ENCODE measurements at regions not wholly inside any gene's neighbourhood (a gene's known extent, or its start where the extent isn't known, plus 50 kb on each side); places are given as distances from the start of the nearest gene placed in this dataset.

- no peak for TF ChIP-seq POLR2AphosphoS5 (IDR thresholded peaks at IDR 0.05; ENCODE audit: low read depth)
- TF ChIP-seq GABPA (IDR thresholded peaks at IDR 0.05; ENCODE audit: low read depth), result no peak
- TF ChIP-seq, protein P1, sequence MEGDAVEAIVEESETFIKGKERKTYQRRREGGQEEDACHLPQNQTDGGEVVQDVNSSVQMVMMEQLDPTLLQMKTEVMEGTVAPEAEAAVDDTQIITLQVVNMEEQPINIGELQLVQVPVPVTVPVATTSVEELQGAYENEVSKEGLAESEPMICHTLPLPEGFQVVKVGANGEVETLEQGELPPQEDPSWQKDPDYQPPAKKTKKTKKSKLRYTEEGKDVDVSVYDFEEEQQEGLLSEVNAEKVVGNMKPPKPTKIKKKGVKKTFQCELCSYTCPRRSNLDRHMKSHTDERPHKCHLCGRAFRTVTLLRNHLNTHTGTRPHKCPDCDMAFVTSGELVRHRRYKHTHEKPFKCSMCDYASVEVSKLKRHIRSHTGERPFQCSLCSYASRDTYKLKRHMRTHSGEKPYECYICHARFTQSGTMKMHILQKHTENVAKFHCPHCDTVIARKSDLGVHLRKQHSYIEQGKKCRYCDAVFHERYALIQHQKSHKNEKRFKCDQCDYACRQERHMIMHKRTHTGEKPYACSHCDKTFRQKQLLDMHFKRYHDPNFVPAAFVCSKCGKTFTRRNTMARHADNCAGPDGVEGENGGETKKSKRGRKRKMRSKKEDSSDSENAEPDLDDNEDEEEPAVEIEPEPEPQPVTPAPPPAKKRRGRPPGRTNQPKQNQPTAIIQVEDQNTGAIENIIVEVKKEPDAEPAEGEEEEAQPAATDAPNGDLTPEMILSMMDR (IDR thresholded peaks at IDR 0.05; ENCODE audit: insufficient read depth, low read length), result no peak
- no peak for TF ChIP-seq SPI1 (IDR thresholded peaks at IDR 0.05; ENCODE audit: borderline replicate concordance, low read depth)
- TF ChIP-seq, protein P2, sequence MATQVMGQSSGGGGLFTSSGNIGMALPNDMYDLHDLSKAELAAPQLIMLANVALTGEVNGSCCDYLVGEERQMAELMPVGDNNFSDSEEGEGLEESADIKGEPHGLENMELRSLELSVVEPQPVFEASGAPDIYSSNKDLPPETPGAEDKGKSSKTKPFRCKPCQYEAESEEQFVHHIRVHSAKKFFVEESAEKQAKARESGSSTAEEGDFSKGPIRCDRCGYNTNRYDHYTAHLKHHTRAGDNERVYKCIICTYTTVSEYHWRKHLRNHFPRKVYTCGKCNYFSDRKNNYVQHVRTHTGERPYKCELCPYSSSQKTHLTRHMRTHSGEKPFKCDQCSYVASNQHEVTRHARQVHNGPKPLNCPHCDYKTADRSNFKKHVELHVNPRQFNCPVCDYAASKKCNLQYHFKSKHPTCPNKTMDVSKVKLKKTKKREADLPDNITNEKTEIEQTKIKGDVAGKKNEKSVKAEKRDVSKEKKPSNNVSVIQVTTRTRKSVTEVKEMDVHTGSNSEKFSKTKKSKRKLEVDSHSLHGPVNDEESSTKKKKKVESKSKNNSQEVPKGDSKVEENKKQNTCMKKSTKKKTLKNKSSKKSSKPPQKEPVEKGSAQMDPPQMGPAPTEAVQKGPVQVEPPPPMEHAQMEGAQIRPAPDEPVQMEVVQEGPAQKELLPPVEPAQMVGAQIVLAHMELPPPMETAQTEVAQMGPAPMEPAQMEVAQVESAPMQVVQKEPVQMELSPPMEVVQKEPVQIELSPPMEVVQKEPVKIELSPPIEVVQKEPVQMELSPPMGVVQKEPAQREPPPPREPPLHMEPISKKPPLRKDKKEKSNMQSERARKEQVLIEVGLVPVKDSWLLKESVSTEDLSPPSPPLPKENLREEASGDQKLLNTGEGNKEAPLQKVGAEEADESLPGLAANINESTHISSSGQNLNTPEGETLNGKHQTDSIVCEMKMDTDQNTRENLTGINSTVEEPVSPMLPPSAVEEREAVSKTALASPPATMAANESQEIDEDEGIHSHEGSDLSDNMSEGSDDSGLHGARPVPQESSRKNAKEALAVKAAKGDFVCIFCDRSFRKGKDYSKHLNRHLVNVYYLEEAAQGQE (IDR thresholded peaks at IDR 0.05; ENCODE audit: insufficient replicate concordance, low read depth), result no peak
- Histone ChIP-seq H3K27ac (replicated peaks) (no peak overlapping the region), H3K4me3 (replicated peaks; ENCODE audit: insufficient read depth, low read length) (no peak overlapping the region), H3K27me3 (ENCODE audit: insufficient read depth, poor library complexity, severe bottlenecking) (no peaks in the 10 kb centered on the region)
- no peak for DNase-seq (ENCODE audit: low read depth in 1 of 2, low spot score in 1 of 2)
Measured at GRCh38 chr2:15808944-15809343, 131.4 kb upstream of the MYCN start.

DNA sequence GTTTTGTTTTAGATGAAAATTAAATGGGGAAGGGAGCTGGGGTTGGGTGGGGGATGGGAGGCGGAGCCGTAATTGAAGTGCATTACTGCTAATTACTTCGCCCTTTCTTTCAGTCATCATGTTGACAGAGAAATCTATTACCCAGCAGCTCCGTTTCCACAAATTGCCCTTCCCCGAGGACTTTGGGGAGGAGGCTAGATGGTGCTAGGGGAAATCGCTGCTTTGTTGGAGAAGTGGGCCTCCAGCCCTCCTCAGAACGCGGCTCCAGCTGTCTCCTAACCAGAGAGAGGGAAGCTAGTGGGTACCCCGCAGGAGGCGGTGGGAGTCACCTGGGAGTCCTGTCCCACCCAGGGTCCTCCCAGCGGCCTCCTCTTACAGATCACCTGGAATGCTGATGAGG, 130.9 kb upstream of the MYCN start:
- Histone ChIP-seq H3K27me3 (ENCODE audit: insufficient read depth, poor library complexity, severe bottlenecking) (no peaks in the 10 kb centered on the region), H3K27ac (replicated peaks) (no peak overlapping the region), H3K4me3 (replicated peaks; ENCODE audit: insufficient read depth, low read length) (no peak overlapping the region)
- DNase-seq (ENCODE audit: low read depth in 1 of 2, low spot score in 1 of 2), result no peak
- no peak for TF ChIP-seq GABPA (IDR thresholded peaks at IDR 0.05; ENCODE audit: low read depth)

GRCh38 chr2:15810477-15811150, 129.7 kb upstream of the MYCN start:
- Histone ChIP-seq H3K4me3 (replicated peaks; ENCODE audit: insufficient read depth, low read length) (no peak overlapping the region), H3K27me3 (ENCODE audit: insufficient read depth, poor library complexity, severe bottlenecking) (no peaks in the 10 kb centered on the region), H3K27ac (replicated peaks) (no peak overlapping the region)
- TF ChIP-seq, protein P1 (IDR thresholded peaks at IDR 0.05; ENCODE audit: insufficient read depth, low read length), result no peak
- TF ChIP-seq SPI1 (IDR thresholded peaks at IDR 0.05; ENCODE audit: borderline replicate concordance, low read depth) (no peak), GABPA (IDR thresholded peaks at IDR 0.05; ENCODE audit: low read depth) (no peak), POLR2AphosphoS5 (IDR thresholded peaks at IDR 0.05; ENCODE audit: low read depth) (no peak)
- TF ChIP-seq, protein P2 (IDR thresholded peaks at IDR 0.05; ENCODE audit: insufficient replicate concordance, low read depth), result no peak
- no peak for DNase-seq (ENCODE audit: low read depth in 1 of 2, low spot score in 1 of 2)

DNA sequence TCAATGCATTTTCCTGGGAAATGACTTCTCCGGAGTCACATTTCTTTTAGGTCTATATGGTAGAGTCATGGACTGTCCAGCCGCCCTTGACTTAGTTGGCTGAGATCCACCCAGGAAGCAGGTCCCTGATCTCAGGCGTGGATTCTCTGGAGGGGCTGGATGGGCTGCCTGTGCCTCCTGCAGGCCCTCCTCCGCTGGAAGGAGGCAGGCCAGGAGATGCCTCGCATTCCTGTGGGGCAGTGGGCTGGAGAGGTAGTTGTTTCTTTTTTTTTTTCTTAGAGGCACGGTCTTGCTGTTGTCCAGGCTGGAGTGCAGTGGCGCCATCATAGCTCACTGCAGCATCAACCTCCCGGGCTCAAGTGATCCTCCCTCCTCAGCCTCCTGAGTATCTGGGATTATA, 129.0 kb upstream of the MYCN start:
- Histone ChIP-seq H3K27ac (replicated peaks) (no peak overlapping the region), H3K27me3 (ENCODE audit: insufficient read depth, poor library complexity, severe bottlenecking) (no peaks in the 10 kb centered on the region), H3K4me3 (replicated peaks; ENCODE audit: insufficient read depth, low read length) (no peak overlapping the region)
- no peak for DNase-seq (ENCODE audit: low read depth in 1 of 2, low spot score in 1 of 2)
- no peak for TF ChIP-seq GABPA (IDR thresholded peaks at IDR 0.05; ENCODE audit: low read depth)
- TF ChIP-seq SPI1 (IDR thresholded peaks at IDR 0.05; ENCODE audit: borderline replicate concordance, low read depth), result no peak
- TF ChIP-seq, protein P1 (IDR thresholded peaks at IDR 0.05; ENCODE audit: insufficient read depth, low read length), result no peak
- TF ChIP-seq, protein P2 (IDR thresholded peaks at IDR 0.05; ENCODE audit: insufficient replicate concordance, low read depth), result no peak
- no peak for TF ChIP-seq POLR2AphosphoS5 (IDR thresholded peaks at IDR 0.05; ENCODE audit: low read depth)

Measured in HL-60 (cell line).